Tibial nerve (tissue), 4 donors: ENCODE measurements at regions not wholly inside any gene's neighbourhood (a gene's known extent, or its start where the extent isn't known, plus 50 kb on each side); places are given as distances from the start of the nearest gene placed in this dataset.

Experiments used
- DNase-seq, 2 donors: peaks; one replicate each; pipeline ENCODE4 v3.0.0-alpha.2; 2019; ENCODE audit warnings: low spot score in 2 of 2
- H3K27ac ChIP-seq, 4 donors: fragments of 200-600 bp; sonication (generic) in 3 of 4; one replicate each; pipeline ENCODE4 v1.5.1; 2017 to 2019; ENCODE audit warnings: mild to moderate bottlenecking in 1 of 4
- H3K27me3 ChIP-seq, 2 donors: fragments of 200-600 bp; sonication (generic) in 1 of 2; one replicate each; pipeline versions ENCODE4 v1.5.1 to v1.6.0; 2017 to 2019
- H3K36me3 ChIP-seq, 3 donors: fragments of 200-600 bp; sonication (generic); one replicate each; pipeline ENCODE4 v1.5.1; 2018 to 2019
- H3K4me1 ChIP-seq, 4 donors: fragments of 200-600 bp; sonication (generic) in 3 of 4; one replicate each; pipeline ENCODE4 v1.5.1; 2017 to 2019
- H3K4me3 ChIP-seq, 4 donors: fragments of 200-600 bp; sonication (generic) in 3 of 4; one replicate each; pipeline ENCODE4 v1.5.1; 2017 to 2019; ENCODE audit warnings: mild to moderate bottlenecking in 1 of 4, moderate library complexity in 1 of 4
- H3K9me3 ChIP-seq, 4 donors: fragments of 200-600 bp; sonication (generic) in 3 of 4; one replicate each; pipeline ENCODE4 v1.5.1; 2017 to 2019
- CTCF ChIP-seq, 5 experiments: fragments of 200-600 bp in 3 of 5; fragments of 450-650 bp in 2 of 5; sonication (generic) in 3 of 5; IDR thresholded peaks; one replicate each; pipeline ENCODE4 v1.5.1; 2016 to 2019; ENCODE audit warnings: antibody characterized with exemption in 5 of 5, mild to moderate bottlenecking in 3 of 5, moderate library complexity in 2 of 5
- EP300 ChIP-seq, 2 donors: sonication (generic); formaldehyde crosslinking; IDR thresholded peaks; one replicate each; pipeline ENCODE4 v1.6.1; 2017; ENCODE audit warnings: antibody characterized with exemption in 2 of 2, mild to moderate bottlenecking in 1 of 2
- POLR2A ChIP-seq, 2 donors: fragments of 450-650 bp; IDR thresholded peaks; one replicate each; pipeline ENCODE4 v1.6.1; 2017; ENCODE audit warnings: antibody characterized with exemption in 2 of 2, mild to moderate bottlenecking in 2 of 2, moderate library complexity in 2 of 2
- WGBS, 2 donors: methylation state at CpG; one replicate each; pipeline ENCODE4 v1.1.5; 2018; 5-methylcytosine and 5-hydroxymethylcytosine counted together

- TF ChIP-seq POLR2A (IDR thresholded peaks at IDR 0.05) (no peak), CTCF (IDR thresholded peaks at IDR 0.05) (no peak), EP300 (IDR thresholded peaks at IDR 0.05) (peak in 1 of 2 donors; percentile 27)
- Histone ChIP-seq H3K4me1 (peaks cover 0 to 30% (median 7%) of the 10 kb centered on the region in 4 donors), H3K9me3 (peaks cover 0 to 10% (median 3%) of the 10 kb centered on the region in 4 donors), H3K27me3 (no peaks in the 10 kb centered on the region), H3K27ac (peak overlapping the region in 1 of 4 donors; percentile 19), H3K36me3 (no peaks in the 10 kb centered on the region), H3K4me3 (no peak overlapping the region)
- DNase-seq = no peak
- WGBS, 2 donors = 45 to 48% methylated on average over 4 of the region's 4 CpGs
Measured at GRCh38 chr15:66927201-66928077, 138.0 kb upstream of the SMAD3 start.

GRCh38 chr15:66928101-66928500 lies 137.3 kb upstream of the SMAD3 start:
- H3K27ac ChIP-seq = peak overlapping the region in 1 of 4 donors; percentile 19
- H3K27me3 ChIP-seq = no peaks in the 10 kb centered on the region

GRCh38 chr15:66928784-66929183 lies 136.6 kb upstream of the SMAD3 start:
- H3K27me3 ChIP-seq = no peaks in the 10 kb centered on the region
- peaks cover 0 to 2% (median 0%) of the 10 kb centered on the region in 4 donors for H3K9me3 ChIP-seq
- no peak for DNase-seq
- H3K4me1 ChIP-seq = peaks cover 0 to 33% (median 9%) of the 10 kb centered on the region in 4 donors
- H3K36me3 ChIP-seq = no peaks in the 10 kb centered on the region
- H3K4me3 ChIP-seq = no peak overlapping the region
- WGBS, 2 donors = 97 to 100% methylated on average over 1 of the region's 1 CpG
- no peak for TF ChIP-seq POLR2A (IDR thresholded peaks at IDR 0.05)
- TF ChIP-seq EP300 (IDR thresholded peaks at IDR 0.05) = no peak
- no peak for TF ChIP-seq CTCF (IDR thresholded peaks at IDR 0.05)
- H3K27ac ChIP-seq = peak overlapping the region in 1 of 4 donors; percentile 19

More at GRCh38 chr15:66928101-66928500, 137.3 kb upstream of the SMAD3 start:
- TF ChIP-seq POLR2A (IDR thresholded peaks at IDR 0.05) = no peak
- Histone ChIP-seq H3K4me1 (peaks cover 0 to 33% (median 9%) of the 10 kb centered on the region in 4 donors), H3K36me3 (no peaks in the 10 kb centered on the region), H3K4me3 (no peak overlapping the region), H3K9me3 (peaks cover 0 to 4% (median under 1%) of the 10 kb centered on the region in 4 donors)
- DNase-seq = no peak

GRCh38 chr15:66929843-66930402 lies 135.5 kb upstream of the SMAD3 start:
- no peak for DNase-seq
- Histone ChIP-seq H3K4me1 (peaks cover 0 to 33% (median 9%) of the 10 kb centered on the region in 4 donors), H3K27me3 (no peaks in the 10 kb centered on the region), H3K27ac (no peak overlapping the region), H3K36me3 (no peaks in the 10 kb centered on the region), H3K4me3 (no peak overlapping the region), H3K9me3 (no peaks in the 10 kb centered on the region)
- WGBS, 2 donors = 63 to 67% methylated on average over 2 of the region's 2 CpGs
- TF ChIP-seq EP300 (IDR thresholded peaks at IDR 0.05) (no peak), CTCF (IDR thresholded peaks at IDR 0.05) (no peak), POLR2A (IDR thresholded peaks at IDR 0.05) (no peak)

GRCh38 chr15:66931768-66932633 lies 133.4 kb upstream of the SMAD3 start:
- DNase-seq = no peak
- peaks cover 0 to 40% (median 11%) of the 10 kb centered on the region in 4 donors for H3K4me1 ChIP-seq
- no peak overlapping the region for H3K4me3 ChIP-seq
- H3K36me3 ChIP-seq = no peaks in the 10 kb centered on the region
- TF ChIP-seq POLR2A (IDR thresholded peaks at IDR 0.05) (no peak), EP300 (IDR thresholded peaks at IDR 0.05) (no peak), CTCF (IDR thresholded peaks at IDR 0.05) (no peak)
- H3K27me3 ChIP-seq = no peaks in the 10 kb centered on the region
- H3K9me3 ChIP-seq = no peaks in the 10 kb centered on the region
- no peak overlapping the region for H3K27ac ChIP-seq
- WGBS, 2 donors = 30 to 32% methylated on average over 15 of the region's 15 CpGs
